ENCODE measurements at regions not wholly inside any gene's neighbourhood (a gene's known extent, or its start where the extent isn't known, plus 50 kb on each side); places are given as distances from the start of the nearest gene placed in this dataset.

GRCh38 chr4:34723605-34724004 is 1520.7 kb downstream of the ARAP2 start:
- Histone ChIP-seq H3K27me3 (ENCODE audit: insufficient read depth, low read length, poor library complexity, severe bottlenecking) (no peaks in the 10 kb centered on the region), H2AFZ (ENCODE audit: low read length) (no peak overlapping the region), H3K9ac (ENCODE audit: low read depth, low read length, poor library complexity, severe bottlenecking) (no peak overlapping the region), H3K79me2 (ENCODE audit: insufficient read depth, low read length) (no peaks in the 10 kb centered on the region), H3K4me1 (ENCODE audit: insufficient read depth, low read length, poor library complexity, severe bottlenecking) (no peaks in the 10 kb centered on the region), H3K4me3 (ENCODE audit: low read length, poor library complexity, severe bottlenecking) (no peak overlapping the region), H3F3A (ENCODE audit: low read depth) (no peaks in the 10 kb centered on the region), H4K20me1 (ENCODE audit: insufficient read depth, low read length, poor library complexity, severe bottlenecking) (no peaks in the 10 kb centered on the region), H3K36me3 (ENCODE audit: insufficient read depth, low read length) (no peaks in the 10 kb centered on the region), H3K4me2 (ENCODE audit: low read depth, low read length, poor library complexity, severe bottlenecking) (no peak overlapping the region), H3K9me3 (ENCODE audit: insufficient read depth, low read depth, low read length) (no peaks in the 10 kb centered on the region), H3K9me2 (replicated peaks; ENCODE audit: low read depth, low read length) (no peaks in the 10 kb centered on the region)
- no peak for TF ChIP-seq EZH2phosphoT487 (IDR thresholded peaks at IDR 0.05; ENCODE audit: borderline replicate concordance)
- TF ChIP-seq CTCF (conservative IDR thresholded peaks at IDR 0.05; ENCODE audit: low read length) = no peak

GRCh38 chr4:34724491-34724890 is 1519.8 kb downstream of the ARAP2 start:
- Histone ChIP-seq H3K27me3 (ENCODE audit: insufficient read depth, low read length, poor library complexity, severe bottlenecking) (no peaks in the 10 kb centered on the region), H3K79me2 (ENCODE audit: insufficient read depth, low read length) (no peaks in the 10 kb centered on the region), H3K36me3 (ENCODE audit: insufficient read depth, low read length) (no peaks in the 10 kb centered on the region), H3K4me3 (ENCODE audit: low read length, poor library complexity, severe bottlenecking) (no peak overlapping the region), H3K9ac (ENCODE audit: low read depth, low read length, poor library complexity, severe bottlenecking) (no peak overlapping the region), H4K20me1 (ENCODE audit: insufficient read depth, low read length, poor library complexity, severe bottlenecking) (no peaks in the 10 kb centered on the region), H3K9me2 (replicated peaks; ENCODE audit: low read depth, low read length) (no peaks in the 10 kb centered on the region), H3K9me3 (ENCODE audit: insufficient read depth, low read depth, low read length) (no peaks in the 10 kb centered on the region), H3K4me1 (ENCODE audit: insufficient read depth, low read length, poor library complexity, severe bottlenecking) (no peaks in the 10 kb centered on the region), H3F3A (ENCODE audit: low read depth) (no peaks in the 10 kb centered on the region), H2AFZ (ENCODE audit: low read length) (no peak overlapping the region), H3K4me2 (ENCODE audit: low read depth, low read length, poor library complexity, severe bottlenecking) (no peak overlapping the region)
- no peak for TF ChIP-seq CTCF (conservative IDR thresholded peaks at IDR 0.05; ENCODE audit: low read length)
- TF ChIP-seq EZH2phosphoT487 (IDR thresholded peaks at IDR 0.05; ENCODE audit: borderline replicate concordance) = no peak

DNA sequence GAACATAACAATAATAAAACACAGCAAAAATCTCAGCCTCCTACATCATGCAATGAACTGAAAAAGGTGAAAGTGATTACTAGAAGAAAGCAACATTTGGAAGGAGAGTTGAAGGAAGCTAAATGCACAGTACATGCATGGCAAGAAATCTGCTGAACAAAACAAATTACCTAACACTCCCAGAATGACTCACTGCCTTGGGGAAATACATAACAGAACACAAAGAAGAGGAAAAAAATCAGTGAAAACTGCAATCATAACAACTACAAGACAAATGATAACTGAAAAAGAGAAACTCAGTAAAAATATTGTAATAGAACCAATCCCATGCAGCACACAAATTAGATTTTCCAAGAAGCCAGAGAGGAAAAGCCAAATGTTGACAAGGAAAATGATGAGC is 1513.2 kb downstream of the ARAP2 start:
- Histone ChIP-seq H3K36me3 (ENCODE audit: insufficient read depth, low read length) (no peaks in the 10 kb centered on the region), H2AFZ (ENCODE audit: low read length) (no peak overlapping the region), H3K4me3 (ENCODE audit: low read length, poor library complexity, severe bottlenecking) (no peak overlapping the region), H3K9me2 (replicated peaks; ENCODE audit: low read depth, low read length) (no peaks in the 10 kb centered on the region), H3K9ac (ENCODE audit: low read depth, low read length, poor library complexity, severe bottlenecking) (no peak overlapping the region), H3K9me3 (ENCODE audit: insufficient read depth, low read depth, low read length) (no peaks in the 10 kb centered on the region), H3F3A (ENCODE audit: low read depth) (no peaks in the 10 kb centered on the region), H3K79me2 (ENCODE audit: insufficient read depth, low read length) (no peaks in the 10 kb centered on the region), H4K20me1 (ENCODE audit: insufficient read depth, low read length, poor library complexity, severe bottlenecking) (no peaks in the 10 kb centered on the region), H3K4me1 (ENCODE audit: insufficient read depth, low read length, poor library complexity, severe bottlenecking) (no peaks in the 10 kb centered on the region), H3K4me2 (ENCODE audit: low read depth, low read length, poor library complexity, severe bottlenecking) (no peak overlapping the region), H3K27me3 (ENCODE audit: insufficient read depth, low read length, poor library complexity, severe bottlenecking) (no peaks in the 10 kb centered on the region)
- TF ChIP-seq EZH2phosphoT487 (IDR thresholded peaks at IDR 0.05; ENCODE audit: borderline replicate concordance) = no peak
- no peak for TF ChIP-seq CTCF (conservative IDR thresholded peaks at IDR 0.05; ENCODE audit: low read length)

All from Loucy (cell line).